Neuronal stem cell (in vitro differentiated cells): ENCODE measurements at regions not wholly inside any gene's neighbourhood (a gene's known extent, or its start where the extent isn't known, plus 50 kb on each side); places are given as distances from the start of the nearest gene placed in this dataset.
A peak's percentile ranks its signal among the peaks of the same experiment; 100 is the strongest.

ENCODE experiments used
- DNase-seq: peaks from one replicate; pipeline ENCODE4 v3.0.0-alpha.2; 2013; ENCODE audit warnings: low spot score
- H2AFZ ChIP-seq: one replicate; pipeline ENCODE4 v1.6.1; 2013; ENCODE audit warnings: mild to moderate bottlenecking, low read length, inconsistent platforms
- H2AK5ac ChIP-seq: 2 replicates; pipeline ENCODE4 v1.6.1; 2013; ENCODE audit warnings: low read depth, mild to moderate bottlenecking, inconsistent platforms, low read length, moderate library complexity, mixed read lengths
- H2BK120ac ChIP-seq: 2 replicates; pipeline ENCODE4 v1.6.1; 2013; ENCODE audit warnings: low read depth, mild to moderate bottlenecking, inconsistent platforms, low read length, moderate library complexity, mixed read lengths
- H2BK12ac ChIP-seq: one replicate; pipeline ENCODE4 v1.6.1; 2013; ENCODE audit warnings: low read length, inconsistent platforms
- H2BK15ac ChIP-seq: 2 replicates; pipeline ENCODE4 v1.6.1; 2013; ENCODE audit warnings: mild to moderate bottlenecking, low read length, inconsistent platforms, mixed read lengths
- H2BK5ac ChIP-seq: one replicate; pipeline ENCODE4 v1.6.1; 2013; ENCODE audit warnings: inconsistent platforms, mild to moderate bottlenecking, low read length, moderate library complexity
- H3K14ac ChIP-seq: one replicate; pipeline ENCODE4 v1.6.1; 2013; ENCODE audit warnings: low read length, inconsistent platforms
- H3K18ac ChIP-seq: 2 replicates; pipeline ENCODE4 v1.6.1; 2013; ENCODE audit warnings: low read length, inconsistent platforms
- H3K23ac ChIP-seq: 2 replicates; pipeline ENCODE4 v1.6.1; 2013; ENCODE audit warnings: low read depth, mild to moderate bottlenecking, mixed read lengths, low read length, inconsistent platforms; ENCODE audit not compliant: poor library complexity
- H3K27ac ChIP-seq: replicated peaks from 3 replicates; pipeline ENCODE4 v1.5.1; 2013; ENCODE audit warnings: low read length, inconsistent platforms
- H3K27me3 ChIP-seq, 3 experiments: 2 replicates each; pipeline ENCODE4 v1.6.1; 2013; ENCODE audit warnings: low read length in 3 of 3, mild to moderate bottlenecking in 2 of 3, inconsistent platforms in 1 of 3, low read depth in 1 of 3, mixed read lengths in 1 of 3, moderate library complexity in 1 of 3; ENCODE audit not compliant: control insufficient read depth in 3 of 3, insufficient read depth in 3 of 3
- H3K36me3 ChIP-seq, 2 donors: replicated peaks in 1 of 2; 2 replicates each; pipeline ENCODE4 v1.6.1; 2013; ENCODE audit warnings: low read length in 2 of 2; ENCODE audit not compliant: control insufficient read depth in 2 of 2, insufficient read depth in 2 of 2
- H3K4ac ChIP-seq: 2 replicates; pipeline ENCODE4 v1.6.1; 2013; ENCODE audit warnings: inconsistent platforms, mild to moderate bottlenecking, low read length, moderate library complexity
- H3K4me1 ChIP-seq, 2 donors: 1 replicate in 1 of 2; 2 replicates in 1 of 2; pipeline ENCODE4 v1.6.1; 2013; ENCODE audit warnings: low read length in 2 of 2, low read depth in 1 of 2; ENCODE audit not compliant: control insufficient read depth in 2 of 2, insufficient read depth in 1 of 2
- H3K4me2 ChIP-seq: one replicate; pipeline ENCODE4 v1.6.1; 2013; ENCODE audit warnings: mild to moderate bottlenecking, low read length, inconsistent platforms; ENCODE audit not compliant: insufficient read depth, poor library complexity, severe bottlenecking
- H3K4me3 ChIP-seq, 2 donors: 2 replicates each; pipeline ENCODE4 v1.5.1; 2013; ENCODE audit warnings: low read length in 2 of 2, mild to moderate bottlenecking in 2 of 2, inconsistent platforms in 1 of 2, moderate library complexity in 1 of 2
- H3K79me1 ChIP-seq: one replicate; pipeline ENCODE4 v1.6.1; 2013; ENCODE audit warnings: low read depth, mild to moderate bottlenecking, inconsistent platforms, low read length, moderate library complexity
- H3K9ac ChIP-seq: one replicate; pipeline ENCODE4 v1.6.1; 2013; ENCODE audit warnings: mild to moderate bottlenecking, low read depth, low read length, inconsistent platforms; ENCODE audit not compliant: poor library complexity
- H3K9me3 ChIP-seq, 2 donors: replicated peaks in 1 of 2; 2 replicates each; pipeline versions ENCODE3 to v1.6.1; 2013; ENCODE audit warnings: low read length in 2 of 2, mild to moderate bottlenecking in 2 of 2, inconsistent platforms in 1 of 2, low read depth in 1 of 2, mixed read lengths in 1 of 2, moderate library complexity in 1 of 2; ENCODE audit not compliant: control insufficient read depth in 2 of 2, insufficient read depth in 1 of 2
- H4K8ac ChIP-seq: one replicate; pipeline ENCODE4 v1.6.1; 2013; ENCODE audit warnings: low read depth, mild to moderate bottlenecking, inconsistent platforms, low read length, moderate library complexity
- H4K91ac ChIP-seq: one replicate; pipeline ENCODE4 v1.6.1; 2013; ENCODE audit warnings: low read length, low read depth, mild to moderate bottlenecking, inconsistent platforms; ENCODE audit not compliant: poor library complexity
- WGBS, 2 donors: extraction: QIAGEN DNeasy Blood & Tissue Kit; methylation state at CpG; one replicate each; pipeline ENCODE4 v1.1.7; 2013; ENCODE audit warnings: missing lambda C conversion rate in 2 of 2, mixed read lengths in 1 of 2; ENCODE audit not compliant: insufficient read length in 2 of 2, insufficient replicate concordance in 1 of 2; ENCODE audit errors: extremely low coverage in 2 of 2; 5-methylcytosine and 5-hydroxymethylcytosine counted together

GRCh38 chr11:95659088-95659487 is 130.5 kb downstream of the FAM76B start:
- H3K9me3 ChIP-seq, result peaks cover 0 to 3% of the 10 kb centered on the region in 2 donors
- H2AFZ ChIP-seq, result peak overlapping the region; percentile 21
- H3K27ac ChIP-seq, result no peak overlapping the region
- H3K18ac ChIP-seq, result no peak overlapping the region
- H3K79me1 ChIP-seq, result no peaks in the 10 kb centered on the region
- no CpG with 5 or more reads among the region's 1 CpG for WGBS, 2 donors
- H3K27me3 ChIP-seq, result no peaks in the 10 kb centered on the region
- no peak overlapping the region for H3K14ac ChIP-seq
- no peak overlapping the region for H3K9ac ChIP-seq
- H4K91ac ChIP-seq, result no peak overlapping the region
- no peak for DNase-seq
- H3K4me2 ChIP-seq, result no peak overlapping the region
- no peak overlapping the region for H3K4ac ChIP-seq
- H3K36me3 ChIP-seq, result no peaks in the 10 kb centered on the region
- no peak overlapping the region for H4K8ac ChIP-seq
- no peak overlapping the region for H2BK12ac ChIP-seq
- no peak overlapping the region for H2AK5ac ChIP-seq
- H2BK5ac ChIP-seq, result no peak overlapping the region
- H2BK120ac ChIP-seq, result no peak overlapping the region
- no peak overlapping the region for H3K23ac ChIP-seq
- no peak overlapping the region for H2BK15ac ChIP-seq
- peaks cover 2% of the 10 kb centered on the region in 2 donors for H3K4me1 ChIP-seq
- no peak overlapping the region for H3K4me3 ChIP-seq

- H3K27me3 ChIP-seq, result no peaks in the 10 kb centered on the region
- H3K4me2 ChIP-seq, result no peak overlapping the region
- H2AFZ ChIP-seq, result peak overlapping the region; percentile 15
- no peaks in the 10 kb centered on the region for H3K79me1 ChIP-seq
- DNase-seq, result no peak
- no CpG with 5 or more reads among the region's 1 CpG for WGBS, 2 donors
- H4K8ac ChIP-seq, result no peak overlapping the region
- H2AK5ac ChIP-seq, result no peak overlapping the region
- no peak overlapping the region for H2BK120ac ChIP-seq
- H2BK12ac ChIP-seq, result no peak overlapping the region
- H3K36me3 ChIP-seq, result no peaks in the 10 kb centered on the region
- no peaks in the 10 kb centered on the region for H3K9me3 ChIP-seq
- no peak overlapping the region for H3K4ac ChIP-seq
- no peak overlapping the region for H3K4me3 ChIP-seq
- H2BK5ac ChIP-seq, result no peak overlapping the region
- no peak overlapping the region for H2BK15ac ChIP-seq
- H3K27ac ChIP-seq, result no peak overlapping the region
- H3K4me1 ChIP-seq, result peaks cover 2% of the 10 kb centered on the region in 2 donors
- H4K91ac ChIP-seq, result no peak overlapping the region
- H3K14ac ChIP-seq, result no peak overlapping the region
- H3K18ac ChIP-seq, result no peak overlapping the region
- H3K9ac ChIP-seq, result no peak overlapping the region
- H3K23ac ChIP-seq, result no peak overlapping the region
Observed at GRCh38 chr11:95655536-95655935, 134.0 kb downstream of the FAM76B start.

- Histone ChIP-seq H3K4ac (no peak overlapping the region), H3K18ac (no peak overlapping the region), H2BK5ac (no peak overlapping the region), H4K91ac (no peak overlapping the region), H3K79me1 (no peaks in the 10 kb centered on the region), H2BK12ac (no peak overlapping the region), H3K4me3 (no peak overlapping the region), H3K14ac (no peak overlapping the region), H2BK15ac (no peak overlapping the region), H2BK120ac (no peak overlapping the region), H3K27ac (no peak overlapping the region), H3K4me2 (no peak overlapping the region), H3K9me3 (no peaks in the 10 kb centered on the region), H3K36me3 (no peaks in the 10 kb centered on the region), H2AFZ (no peak overlapping the region), H2AK5ac (no peak overlapping the region), H3K27me3 (no peaks in the 10 kb centered on the region), H3K9ac (no peak overlapping the region), H4K8ac (no peak overlapping the region), H3K4me1 (peaks cover 0 to 6% of the 10 kb centered on the region in 2 donors), H3K23ac (no peak overlapping the region)
- WGBS, 2 donors, result no CpG with 5 or more reads among the region's 1 CpG
- no peak for DNase-seq
Observed at GRCh38 chr11:95653680-95654079, 135.9 kb downstream of the FAM76B start.

GRCh38 chr11:95653099-95653498 is 136.5 kb downstream of the FAM76B start:
- Histone ChIP-seq H2BK5ac (no peak overlapping the region), H4K91ac (no peak overlapping the region), H3K4me2 (no peak overlapping the region), H3K9ac (no peak overlapping the region), H3K18ac (no peak overlapping the region), H3K4me1 (peaks cover 0 to 6% of the 10 kb centered on the region in 2 donors), H4K8ac (no peak overlapping the region), H3K4me3 (no peak overlapping the region), H2BK15ac (no peak overlapping the region), H2BK12ac (no peak overlapping the region), H3K27ac (no peak overlapping the region), H3K36me3 (no peaks in the 10 kb centered on the region), H2AK5ac (no peak overlapping the region), H3K79me1 (no peaks in the 10 kb centered on the region), H3K4ac (no peak overlapping the region), H3K9me3 (no peaks in the 10 kb centered on the region), H2AFZ (no peak overlapping the region), H3K27me3 (no peaks in the 10 kb centered on the region), H2BK120ac (no peak overlapping the region), H3K23ac (no peak overlapping the region), H3K14ac (no peak overlapping the region)
- DNase-seq, result no peak
- WGBS, 2 donors, result no CpG with 5 or more reads among the region's 5 CpGs
